Sigmoid colon (tissue), 6 donors: ENCODE measurements at regions not wholly inside any gene's neighbourhood (a gene's known extent, or its start where the extent isn't known, plus 50 kb on each side); places are given as distances from the start of the nearest gene placed in this dataset.

Experiments used
- DNase-seq: peaks from one replicate; pipeline ENCODE4 v3.0.0-alpha.2; 2019
- H3K27ac ChIP-seq, 4 donors: fragments of 200-600 bp; sonication (generic); one replicate each; pipeline ENCODE4 v1.5.1; 2016 to 2019; ENCODE audit warnings: mild to moderate bottlenecking in 1 of 4
- H3K27me3 ChIP-seq, 3 donors: fragments of 200-600 bp; sonication (generic); one replicate each; pipeline ENCODE4 v1.5.1; 2019; ENCODE audit warnings: mild to moderate bottlenecking in 1 of 3
- H3K36me3 ChIP-seq, 4 donors: fragments of 200-600 bp; sonication (generic); one replicate each; pipeline ENCODE4 v1.5.1; 2016 to 2019
- H3K4me1 ChIP-seq, 4 donors: fragments of 200-600 bp; sonication (generic); one replicate each; pipeline ENCODE4 v1.5.1; 2017 to 2019
- H3K4me3 ChIP-seq, 4 donors: fragments of 200-600 bp; sonication (generic); one replicate each; pipeline ENCODE4 v1.5.1; 2017 to 2019; ENCODE audit warnings: mild to moderate bottlenecking in 2 of 4, moderate library complexity in 1 of 4
- H3K9me3 ChIP-seq, 4 donors: fragments of 200-600 bp in 3 of 4; sonication (generic) in 3 of 4; one replicate each; pipeline versions ENCODE4 v1.5.1 to v1.6.1; 2013 to 2019
- CTCF ChIP-seq, 4 experiments: fragments of 450-650 bp in 3 of 4; fragments of 200-600 bp in 1 of 4; IDR thresholded peaks; one replicate each; pipeline ENCODE4 v1.5.1; 2016 to 2019; ENCODE audit warnings: antibody characterized with exemption in 4 of 4, mild to moderate bottlenecking in 3 of 4, moderate library complexity in 2 of 4
- EP300 ChIP-seq, 4 donors: sonication (generic); formaldehyde crosslinking; IDR thresholded peaks; one replicate each; pipeline ENCODE4 v1.6.1; 2017; ENCODE audit warnings: antibody characterized with exemption in 4 of 4
- POLR2A ChIP-seq, 2 donors: fragments of 450-650 bp; IDR thresholded peaks; one replicate each; pipeline ENCODE4 v1.6.1; 2016; ENCODE audit warnings: antibody characterized with exemption in 2 of 2, mild to moderate bottlenecking in 2 of 2, moderate library complexity in 2 of 2
- POLR2AphosphoS5 ChIP-seq, 4 donors: sonication (generic); formaldehyde crosslinking; IDR thresholded peaks; one replicate each; pipeline ENCODE4 v1.6.1; 2017; ENCODE audit warnings: antibody characterized with exemption in 4 of 4
- WGBS, 2 donors: extraction: QIAGEN DNeasy Blood & Tissue Kit; methylation state at CpG; one replicate each; pipeline ENCODE4 v1.1.7; 2013; 5-methylcytosine and 5-hydroxymethylcytosine counted together
- intact Hi-C: fragments of 100-400 bp; cut with DNase I; formaldehyde crosslinking; loops from one replicate; pipeline ENCODE4 v1.15.1; 2023
- donor health status: healthy with polysubstance abuse.
- donor health status: healthy.

- intact Hi-C loops: no loop called here
- WGBS, 2 donors: 91 to 92% methylated on average over 15 of the region's 15 CpGs
- Histone ChIP-seq H3K4me1 (no peaks in the 10 kb centered on the region), H3K36me3 (no peaks in the 10 kb centered on the region), H3K27me3 (no peaks in the 10 kb centered on the region), H3K27ac (no peak overlapping the region), H3K4me3 (no peak overlapping the region), H3K9me3 (peaks cover 0 to 3% (median 0%) of the 10 kb centered on the region in 4 donors)
- TF ChIP-seq EP300 (IDR thresholded peaks at IDR 0.05) (no peak), CTCF (IDR thresholded peaks at IDR 0.05) (no peak), POLR2AphosphoS5 (IDR thresholded peaks at IDR 0.05) (no peak), POLR2A (IDR thresholded peaks at IDR 0.05) (no peak)
- no peak for DNase-seq
Observed at GRCh38 chr11:42066113-42066512, 606.7 kb upstream of the LRRC4C start.

- no peak overlapping the region for H3K4me3 ChIP-seq
- no peaks in the 10 kb centered on the region for H3K36me3 ChIP-seq
- peaks cover 0 to 3% (median 0%) of the 10 kb centered on the region in 4 donors for H3K9me3 ChIP-seq
- TF ChIP-seq CTCF (IDR thresholded peaks at IDR 0.05) (no peak), EP300 (IDR thresholded peaks at IDR 0.05) (no peak), POLR2A (IDR thresholded peaks at IDR 0.05) (no peak), POLR2AphosphoS5 (IDR thresholded peaks at IDR 0.05) (no peak)
- DNase-seq: no peak
- H3K27ac ChIP-seq: no peak overlapping the region
- no peaks in the 10 kb centered on the region for H3K27me3 ChIP-seq
- no peaks in the 10 kb centered on the region for H3K4me1 ChIP-seq
- intact Hi-C loops: no loop called here
Observed at GRCh38 chr11:42074306-42074705, 614.9 kb upstream of the LRRC4C start.

GRCh38 chr11:42075180-42075579 lies 615.7 kb upstream of the LRRC4C start:
- no peaks in the 10 kb centered on the region for H3K36me3 ChIP-seq
- intact Hi-C loops: no loop called here
- TF ChIP-seq EP300 (IDR thresholded peaks at IDR 0.05) (no peak), CTCF (IDR thresholded peaks at IDR 0.05) (no peak), POLR2A (IDR thresholded peaks at IDR 0.05) (no peak), POLR2AphosphoS5 (IDR thresholded peaks at IDR 0.05) (no peak)
- H3K4me1 ChIP-seq: no peaks in the 10 kb centered on the region
- no peak for DNase-seq
- WGBS, 2 donors: 79 to 89% methylated on average over 1 of the region's 1 CpG
- H3K27ac ChIP-seq: no peak overlapping the region
- H3K27me3 ChIP-seq: no peaks in the 10 kb centered on the region
- peaks cover 0 to 3% (median 0%) of the 10 kb centered on the region in 4 donors for H3K9me3 ChIP-seq
- no peak overlapping the region for H3K4me3 ChIP-seq

- no peaks in the 10 kb centered on the region for H3K36me3 ChIP-seq
- H3K27ac ChIP-seq: no peak overlapping the region
- no peaks in the 10 kb centered on the region for H3K9me3 ChIP-seq
- H3K27me3 ChIP-seq: no peaks in the 10 kb centered on the region
- TF ChIP-seq POLR2A (IDR thresholded peaks at IDR 0.05) (no peak), EP300 (IDR thresholded peaks at IDR 0.05) (no peak), POLR2AphosphoS5 (IDR thresholded peaks at IDR 0.05) (no peak), CTCF (IDR thresholded peaks at IDR 0.05) (no peak)
- no peak overlapping the region for H3K4me3 ChIP-seq
- H3K4me1 ChIP-seq: no peaks in the 10 kb centered on the region
- 62 to 78% methylated on average over 1 of the region's 1 CpG for whole genome bisulfite sequencing, 2 donors
- intact Hi-C loops: no loop called here
- no peak for DNase-seq
Observed at GRCh38 chr11:42077794-42078193, 618.3 kb upstream of the LRRC4C start.

GRCh38 chr11:42085736-42086135 lies 626.3 kb upstream of the LRRC4C start:
- intact Hi-C loops: no loop called here
- no peaks in the 10 kb centered on the region for H3K36me3 ChIP-seq
- H3K9me3 ChIP-seq: peaks cover 0 to 2% (median 0%) of the 10 kb centered on the region in 4 donors
- no peak overlapping the region for H3K4me3 ChIP-seq
- H3K27me3 ChIP-seq: no peaks in the 10 kb centered on the region
- no peak overlapping the region for H3K27ac ChIP-seq
- H3K4me1 ChIP-seq: no peaks in the 10 kb centered on the region
- 44 to 78% methylated on average over 4 of the region's 4 CpGs for WGBS, 2 donors
- no peak for DNase-seq
- TF ChIP-seq POLR2AphosphoS5 (IDR thresholded peaks at IDR 0.05) (no peak), POLR2A (IDR thresholded peaks at IDR 0.05) (no peak), EP300 (IDR thresholded peaks at IDR 0.05) (no peak), CTCF (IDR thresholded peaks at IDR 0.05) (no peak)
